Stomach smooth muscle (tissue), 2 donors: ENCODE measurements at regions not wholly inside any gene's neighbourhood (a gene's known extent, or its start where the extent isn't known, plus 50 kb on each side); places are given as distances from the start of the nearest gene placed in this dataset.
"Not testable (repeated sequence)": the region's sequence is repeated elsewhere in the genome, so short reads cannot be mapped to it uniquely, and the experiment has no call there.

ENCODE experiments used
- H3K27ac ChIP-seq: one replicate; pipeline ENCODE4 v1.7.0; 2013; ENCODE audit warnings: mild to moderate bottlenecking, low read length, inconsistent platforms
- H3K27me3 ChIP-seq, 2 donors: one replicate each; pipeline ENCODE4 v1.7.0; 2013; ENCODE audit warnings: low read length in 2 of 2; ENCODE audit not compliant: insufficient read depth in 2 of 2, control insufficient read depth in 1 of 2
- H3K36me3 ChIP-seq, 2 donors: one replicate each; pipeline ENCODE4 v1.7.0; 2013; ENCODE audit warnings: low read length in 2 of 2; ENCODE audit not compliant: control insufficient read depth in 2 of 2, insufficient read depth in 2 of 2
- H3K4me1 ChIP-seq: one replicate; pipeline ENCODE4 v1.7.0; 2013; ENCODE audit warnings: low read length; ENCODE audit not compliant: control insufficient read depth, insufficient read depth
- H3K4me3 ChIP-seq, 2 donors: one replicate each; pipeline ENCODE4 v1.7.0; 2013; ENCODE audit warnings: low read length in 2 of 2
- H3K9ac ChIP-seq, 2 donors: one replicate each; pipeline ENCODE4 v1.7.0; 2013; ENCODE audit warnings: low read length in 2 of 2, mild to moderate bottlenecking in 1 of 2
- H3K9me3 ChIP-seq, 2 donors: one replicate each; pipeline ENCODE4 v1.7.0; 2013; ENCODE audit warnings: low read length in 2 of 2; ENCODE audit not compliant: control insufficient read depth in 2 of 2
- donor health status: healthy.
- donor health status: Pancreatic carcinoma.

GRCh38 chrX:1059576-1060561 is 152.6 kb downstream of the CRLF2 start:
- no peaks in the 10 kb centered on the region for H3K36me3 ChIP-seq
- H3K9ac ChIP-seq = no peak overlapping the region
- no peak overlapping the region for H3K4me3 ChIP-seq
- peaks cover 5 to 14% of the 10 kb centered on the region in 2 donors for H3K9me3 ChIP-seq
- H3K4me1 ChIP-seq = no peaks in the 10 kb centered on the region
- no peak overlapping the region for H3K27ac ChIP-seq
- peaks cover 0 to 2% of the 10 kb centered on the region in 2 donors for H3K27me3 ChIP-seq

- not testable (repeated sequence) for H3K27me3 ChIP-seq, H3K27ac ChIP-seq, H3K9ac ChIP-seq, H3K4me1 ChIP-seq, H3K4me3 ChIP-seq, H3K36me3 ChIP-seq
- peaks cover 9 to 12% of the 10 kb centered on the region in 2 donors for H3K9me3 ChIP-seq
These were observed 158.8 kb downstream of the CRLF2 start for GRCh38 chrX:1053600-1053999.

- no peak overlapping the region for H3K27ac ChIP-seq
- no peak overlapping the region for H3K4me3 ChIP-seq
- peaks cover 9 to 12% of the 10 kb centered on the region in 2 donors for H3K9me3 ChIP-seq
- no peaks in the 10 kb centered on the region for H3K4me1 ChIP-seq
- no peaks in the 10 kb centered on the region for H3K36me3 ChIP-seq
- H3K27me3 ChIP-seq = no peaks in the 10 kb centered on the region
- no peak overlapping the region for H3K9ac ChIP-seq
These were observed 159.4 kb downstream of the CRLF2 start for GRCh38 chrX:1053072-1053471.

- H3K9ac ChIP-seq = no peak overlapping the region
- H3K27me3 ChIP-seq = no peaks in the 10 kb centered on the region
- no peaks in the 10 kb centered on the region for H3K36me3 ChIP-seq
- H3K9me3 ChIP-seq = peaks cover 9 to 12% of the 10 kb centered on the region in 2 donors
- H3K4me3 ChIP-seq = no peak overlapping the region
- H3K27ac ChIP-seq = no peak overlapping the region
- H3K4me1 ChIP-seq = no peaks in the 10 kb centered on the region
These were observed 160.4 kb downstream of the CRLF2 start for GRCh38 chrX:1052021-1052420.

GRCh38 chrX:1051421-1051820 is 161.0 kb downstream of the CRLF2 start:
- peaks cover 9 to 13% of the 10 kb centered on the region in 2 donors for H3K9me3 ChIP-seq
- H3K4me3 ChIP-seq = no peak overlapping the region
- H3K27me3 ChIP-seq = no peaks in the 10 kb centered on the region

GRCh38 chrX:1045680-1046314 is 166.7 kb downstream of the CRLF2 start:
- Histone ChIP-seq H3K36me3 (no peaks in the 10 kb centered on the region), H3K4me3 (no peak overlapping the region)

More at GRCh38 chrX:1051421-1051820, 161.0 kb downstream of the CRLF2 start:
- Histone ChIP-seq H3K36me3 (no peaks in the 10 kb centered on the region), H3K4me1 (no peaks in the 10 kb centered on the region), H3K27ac (no peak overlapping the region), H3K9ac (no peak overlapping the region)

GRCh38 chrX:1041091-1041490 is 171.4 kb downstream of the CRLF2 start:
- Histone ChIP-seq H3K4me1 (no peaks in the 10 kb centered on the region), H3K9me3 (peaks cover 22 to 28% of the 10 kb centered on the region in 2 donors), H3K27me3 (no peaks in the 10 kb centered on the region), H3K9ac (no peak overlapping the region), H3K27ac (no peak overlapping the region), H3K4me3 (no peak overlapping the region), H3K36me3 (no peaks in the 10 kb centered on the region)

More at GRCh38 chrX:1045680-1046314, 166.7 kb downstream of the CRLF2 start:
- no peak overlapping the region for H3K27ac ChIP-seq
- peaks cover 12 to 19% of the 10 kb centered on the region in 2 donors for H3K9me3 ChIP-seq
- H3K9ac ChIP-seq = no peak overlapping the region
- H3K4me1 ChIP-seq = no peaks in the 10 kb centered on the region
- no peaks in the 10 kb centered on the region for H3K27me3 ChIP-seq

GRCh38 chrX:1035931-1036330 is 176.5 kb downstream of the CRLF2 start:
- peaks cover 12 to 13% of the 10 kb centered on the region in 2 donors for H3K9me3 ChIP-seq
- not testable (repeated sequence) for H3K9ac ChIP-seq, H3K4me1 ChIP-seq

GRCh38 chrX:1035206-1035605 is 177.2 kb downstream of the CRLF2 start:
- Histone ChIP-seq H3K9me3 (peaks cover 8 to 10% of the 10 kb centered on the region in 2 donors), H3K9ac (no peak overlapping the region), H3K27me3 (no peaks in the 10 kb centered on the region), H3K36me3 (no peaks in the 10 kb centered on the region), H3K27ac (no peak overlapping the region), H3K4me3 (no peak overlapping the region), H3K4me1 (no peaks in the 10 kb centered on the region)

More at GRCh38 chrX:1035931-1036330, 176.5 kb downstream of the CRLF2 start:
- H3K27ac ChIP-seq, H3K36me3 ChIP-seq, H3K4me3 ChIP-seq, H3K27me3 ChIP-seq: not testable (repeated sequence)

- Histone ChIP-seq H3K36me3 (no peaks in the 10 kb centered on the region), H3K9ac (no peak overlapping the region), H3K27me3 (no peaks in the 10 kb centered on the region), H3K4me3 (no peak overlapping the region), H3K9me3 (peaks cover 7% of the 10 kb centered on the region in 2 donors), H3K27ac (no peak overlapping the region), H3K4me1 (no peaks in the 10 kb centered on the region)
These were observed 177.7 kb downstream of the CRLF2 start for GRCh38 chrX:1034717-1035116.
